ENCODE measurements at regions not wholly inside any gene's neighbourhood (a gene's known extent, or its start where the extent isn't known, plus 50 kb on each side); places are given as distances from the start of the nearest gene placed in this dataset.

DNA sequence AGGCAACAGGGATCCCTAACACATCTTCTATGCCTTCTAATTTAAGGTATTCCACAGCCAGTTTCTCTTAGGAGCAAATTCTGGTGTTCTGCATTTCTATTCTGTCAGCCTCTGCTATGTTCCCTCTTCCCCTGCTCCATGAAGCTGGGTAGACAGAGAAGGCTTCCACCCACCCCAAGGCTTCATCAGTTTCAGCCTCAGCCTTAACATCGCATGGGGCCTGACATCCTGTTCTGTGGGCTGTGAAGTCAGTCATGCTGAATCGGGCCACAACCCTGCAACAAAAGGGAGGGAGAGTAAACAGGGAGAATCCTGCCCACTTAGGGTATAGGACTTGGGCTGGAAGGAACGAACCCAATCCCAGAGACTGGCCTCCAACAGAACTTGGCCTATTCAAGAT lies 70.6 kb upstream of the PPM1B start:
- no peak for DNase-seq
- H3K4me3 ChIP-seq (ENCODE audit: low read depth in 1 of 2, low read length in 2 of 2), result no peak overlapping the region
- no peaks in the 10 kb centered on the region for H3K4me1 ChIP-seq (ENCODE audit: insufficient read depth, low read length)
- no peak overlapping the region for H3K4me2 ChIP-seq (ENCODE audit: insufficient read depth, low read length)
- TF ChIP-seq, protein P1, sequence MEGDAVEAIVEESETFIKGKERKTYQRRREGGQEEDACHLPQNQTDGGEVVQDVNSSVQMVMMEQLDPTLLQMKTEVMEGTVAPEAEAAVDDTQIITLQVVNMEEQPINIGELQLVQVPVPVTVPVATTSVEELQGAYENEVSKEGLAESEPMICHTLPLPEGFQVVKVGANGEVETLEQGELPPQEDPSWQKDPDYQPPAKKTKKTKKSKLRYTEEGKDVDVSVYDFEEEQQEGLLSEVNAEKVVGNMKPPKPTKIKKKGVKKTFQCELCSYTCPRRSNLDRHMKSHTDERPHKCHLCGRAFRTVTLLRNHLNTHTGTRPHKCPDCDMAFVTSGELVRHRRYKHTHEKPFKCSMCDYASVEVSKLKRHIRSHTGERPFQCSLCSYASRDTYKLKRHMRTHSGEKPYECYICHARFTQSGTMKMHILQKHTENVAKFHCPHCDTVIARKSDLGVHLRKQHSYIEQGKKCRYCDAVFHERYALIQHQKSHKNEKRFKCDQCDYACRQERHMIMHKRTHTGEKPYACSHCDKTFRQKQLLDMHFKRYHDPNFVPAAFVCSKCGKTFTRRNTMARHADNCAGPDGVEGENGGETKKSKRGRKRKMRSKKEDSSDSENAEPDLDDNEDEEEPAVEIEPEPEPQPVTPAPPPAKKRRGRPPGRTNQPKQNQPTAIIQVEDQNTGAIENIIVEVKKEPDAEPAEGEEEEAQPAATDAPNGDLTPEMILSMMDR (IDR thresholded peaks at IDR 0.05; ENCODE audit: borderline replicate concordance, extremely low read depth, low read length, poor library complexity, severe bottlenecking), result no peak
- no peak for TF ChIP-seq EZH2 (IDR thresholded peaks at IDR 0.05; ENCODE audit: borderline replicate concordance, low read depth, low read length, severe bottlenecking)
- H3K27ac ChIP-seq (ENCODE audit: low read length), result no peak overlapping the region
- no peaks in the 10 kb centered on the region for H3K36me3 ChIP-seq (ENCODE audit: insufficient read depth, low read length)
- no peaks in the 10 kb centered on the region for H3K27me3 ChIP-seq (ENCODE audit: insufficient read depth, low read length, poor library complexity)
- H3K79me2 ChIP-seq (ENCODE audit: insufficient read depth, low read length), result no peaks in the 10 kb centered on the region
- H4K20me1 ChIP-seq (ENCODE audit: insufficient read depth, low read length), result no peaks in the 10 kb centered on the region
- no peaks in the 10 kb centered on the region for H3K9me3 ChIP-seq (ENCODE audit: insufficient read depth, low read length, severe bottlenecking)
- H3K9ac ChIP-seq (ENCODE audit: low read depth, low read length), result no peak overlapping the region
- ATAC-seq (ENCODE audit: insufficient read depth, low read depth), result peak; percentile 62; the same call in 2 of the 3 replicates
- no peak overlapping the region for H2AFZ ChIP-seq (ENCODE audit: low read depth, low read length)

DNA sequence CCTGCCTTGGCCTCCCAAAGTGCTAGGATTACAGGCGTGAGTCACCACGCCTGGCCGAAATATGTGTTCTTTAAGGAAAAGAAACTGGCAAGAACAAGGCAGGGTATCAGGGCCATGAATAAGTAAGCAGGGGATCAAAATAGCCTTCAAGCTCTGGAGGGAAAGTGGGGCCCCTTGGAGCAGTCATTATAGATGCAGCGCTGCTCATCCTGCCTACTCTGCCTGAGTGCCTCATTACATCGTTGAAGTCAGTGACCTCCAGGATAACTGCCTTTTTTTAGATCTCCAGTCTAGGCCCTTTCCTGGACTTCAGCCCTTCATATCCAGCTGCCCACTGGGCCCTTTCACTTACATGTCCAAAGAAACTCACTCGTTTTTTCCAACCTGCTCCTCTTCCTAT lies 69.8 kb upstream of the PPM1B start:
- no peak overlapping the region for H2AFZ ChIP-seq (ENCODE audit: low read depth, low read length)
- H3K27ac ChIP-seq (ENCODE audit: low read length), result no peak overlapping the region
- ATAC-seq (ENCODE audit: insufficient read depth, low read depth), result no peak
- H3K27me3 ChIP-seq (ENCODE audit: insufficient read depth, low read length, poor library complexity), result no peaks in the 10 kb centered on the region
- H3K79me2 ChIP-seq (ENCODE audit: insufficient read depth, low read length), result no peaks in the 10 kb centered on the region
- no peak overlapping the region for H3K4me2 ChIP-seq (ENCODE audit: insufficient read depth, low read length)
- no peaks in the 10 kb centered on the region for H4K20me1 ChIP-seq (ENCODE audit: insufficient read depth, low read length)
- no peak overlapping the region for H3K9ac ChIP-seq (ENCODE audit: low read depth, low read length)
- TF ChIP-seq EZH2 (IDR thresholded peaks at IDR 0.05; ENCODE audit: borderline replicate concordance, low read depth, low read length, severe bottlenecking), result no peak
- TF ChIP-seq, protein P1 (IDR thresholded peaks at IDR 0.05; ENCODE audit: borderline replicate concordance, extremely low read depth, low read length, poor library complexity, severe bottlenecking), result no peak
- no peak for DNase-seq
- no peaks in the 10 kb centered on the region for H3K4me1 ChIP-seq (ENCODE audit: insufficient read depth, low read length)
- no peaks in the 10 kb centered on the region for H3K36me3 ChIP-seq (ENCODE audit: insufficient read depth, low read length)
- H3K4me3 ChIP-seq (ENCODE audit: low read depth in 1 of 2, low read length in 2 of 2), result no peak overlapping the region
- H3K9me3 ChIP-seq (ENCODE audit: insufficient read depth, low read length, severe bottlenecking), result no peaks in the 10 kb centered on the region

DNA sequence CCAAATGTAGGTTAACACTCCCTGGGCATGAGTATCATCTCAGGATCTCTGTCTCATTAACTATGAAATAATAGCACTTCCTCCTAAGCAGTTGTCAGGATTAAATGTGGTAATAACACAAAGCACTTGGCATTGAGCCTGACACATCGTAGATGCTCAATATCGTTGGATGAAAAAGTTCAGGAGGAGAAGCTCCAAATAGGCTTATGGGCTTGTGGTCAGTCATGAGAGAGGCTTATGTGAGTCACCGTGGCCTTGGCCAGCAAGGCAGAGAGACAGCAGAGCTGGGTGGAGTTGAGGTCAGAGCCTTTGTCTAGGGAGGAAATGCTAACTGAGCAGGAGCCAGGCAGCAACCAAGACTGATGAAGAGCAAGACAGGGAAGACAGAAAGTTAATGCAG lies 68.3 kb upstream of the PPM1B start:
- Histone ChIP-seq H3K4me2 (ENCODE audit: insufficient read depth, low read length) (no peak overlapping the region), H3K4me3 (ENCODE audit: low read depth in 1 of 2, low read length in 2 of 2) (no peak overlapping the region), H3K9me3 (ENCODE audit: insufficient read depth, low read length, severe bottlenecking) (no peaks in the 10 kb centered on the region), H2AFZ (ENCODE audit: low read depth, low read length) (no peak overlapping the region), H3K9ac (ENCODE audit: low read depth, low read length) (no peak overlapping the region), H4K20me1 (ENCODE audit: insufficient read depth, low read length) (no peaks in the 10 kb centered on the region), H3K36me3 (ENCODE audit: insufficient read depth, low read length) (no peaks in the 10 kb centered on the region), H3K27ac (ENCODE audit: low read length) (no peak overlapping the region), H3K4me1 (ENCODE audit: insufficient read depth, low read length) (no peaks in the 10 kb centered on the region), H3K79me2 (ENCODE audit: insufficient read depth, low read length) (no peaks in the 10 kb centered on the region), H3K27me3 (ENCODE audit: insufficient read depth, low read length, poor library complexity) (no peaks in the 10 kb centered on the region)
- ATAC-seq (ENCODE audit: insufficient read depth, low read depth) (no peak), DNase-seq (no peak)
- no peak for TF ChIP-seq EZH2 (IDR thresholded peaks at IDR 0.05; ENCODE audit: borderline replicate concordance, low read depth, low read length, severe bottlenecking)
- TF ChIP-seq, protein P1 (IDR thresholded peaks at IDR 0.05; ENCODE audit: borderline replicate concordance, extremely low read depth, low read length, poor library complexity, severe bottlenecking), result no peak

DNA sequence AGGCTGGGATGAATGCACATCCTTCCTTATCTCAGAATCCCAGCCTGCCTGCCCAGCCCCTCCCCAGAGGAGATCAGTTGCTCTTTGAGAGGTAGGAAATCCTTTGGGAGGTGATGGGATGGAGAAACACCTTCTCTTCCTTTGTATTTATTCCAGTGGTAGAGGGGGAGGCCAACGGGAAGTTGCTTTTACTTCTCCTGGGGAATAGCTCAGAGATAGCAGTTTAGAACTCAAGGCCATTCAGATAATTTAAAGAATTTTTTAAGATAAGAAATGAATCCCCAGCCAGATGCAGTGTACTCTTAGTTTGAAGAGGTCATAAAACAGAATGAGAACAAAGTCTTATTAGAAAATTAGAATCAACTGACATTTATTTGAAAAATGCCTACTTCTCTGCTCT lies 67.4 kb upstream of the PPM1B start:
- H3K36me3 ChIP-seq (ENCODE audit: insufficient read depth, low read length), result no peaks in the 10 kb centered on the region
- no peaks in the 10 kb centered on the region for H3K9me3 ChIP-seq (ENCODE audit: insufficient read depth, low read length, severe bottlenecking)
- H3K4me2 ChIP-seq (ENCODE audit: insufficient read depth, low read length), result no peak overlapping the region
- no peak for TF ChIP-seq EZH2 (IDR thresholded peaks at IDR 0.05; ENCODE audit: borderline replicate concordance, low read depth, low read length, severe bottlenecking)
- TF ChIP-seq, protein P1 (IDR thresholded peaks at IDR 0.05; ENCODE audit: borderline replicate concordance, extremely low read depth, low read length, poor library complexity, severe bottlenecking), result no peak
- no peak overlapping the region for H3K27ac ChIP-seq (ENCODE audit: low read length)
- H2AFZ ChIP-seq (ENCODE audit: low read depth, low read length), result no peak overlapping the region
- H4K20me1 ChIP-seq (ENCODE audit: insufficient read depth, low read length), result no peaks in the 10 kb centered on the region
- no peaks in the 10 kb centered on the region for H3K4me1 ChIP-seq (ENCODE audit: insufficient read depth, low read length)
- H3K27me3 ChIP-seq (ENCODE audit: insufficient read depth, low read length, poor library complexity), result no peaks in the 10 kb centered on the region
- no peak overlapping the region for H3K9ac ChIP-seq (ENCODE audit: low read depth, low read length)
- H3K79me2 ChIP-seq (ENCODE audit: insufficient read depth, low read length), result no peaks in the 10 kb centered on the region
- DNase-seq (no peak), ATAC-seq (ENCODE audit: insufficient read depth, low read depth) (no peak)
- no peak overlapping the region for H3K4me3 ChIP-seq (ENCODE audit: low read depth in 1 of 2, low read length in 2 of 2)

All from DND-41 (cell line).